ENCODE measurements at regions not wholly inside any gene's neighbourhood (a gene's known extent, or its start where the extent isn't known, plus 50 kb on each side); places are given as distances from the start of the nearest gene placed in this dataset.
"Not testable (repeated sequence)": the region's sequence is repeated elsewhere in the genome, so short reads cannot be mapped to it uniquely, and the experiment has no call there.

- ATAC-seq, result peak; percentile 87
These were observed 88.1 kb downstream of the POSTN start for GRCh38 chr13:37510441-37510840.

- ATAC-seq, result no peak
These were observed 93.0 kb downstream of the POSTN start for GRCh38 chr13:37505531-37505930.

- ATAC-seq, result no peak
These were observed 94.3 kb downstream of the POSTN start for GRCh38 chr13:37504251-37504650.

- ATAC-seq, result no peak
These were observed 95.3 kb downstream of the POSTN start for GRCh38 chr13:37503287-37503686.

- ATAC-seq, result not testable (repeated sequence)
These were observed 96.1 kb downstream of the POSTN start for GRCh38 chr13:37502303-37502993.

GRCh38 chr13:37501187-37501586, 97.4 kb downstream of the POSTN start:
- no peak for ATAC-seq

GRCh38 chr13:37495046-37495445, 103.5 kb downstream of the POSTN start:
- no peak for ATAC-seq

- ATAC-seq, result no peak
These were observed 104.8 kb downstream of the POSTN start for GRCh38 chr13:37493775-37494174.

GRCh38 chr13:37492741-37493514, 105.6 kb downstream of the POSTN start:
- ATAC-seq, result no peak

- no peak for ATAC-seq
These were observed 106.5 kb downstream of the POSTN start for GRCh38 chr13:37492075-37492474.

GRCh38 chr13:37491661-37492060, 106.9 kb downstream of the POSTN start:
- ATAC-seq, result no peak

- no peak for ATAC-seq
These were observed 108.3 kb downstream of the POSTN start for GRCh38 chr13:37490176-37490779.

- no peak for ATAC-seq
These were observed 109.8 kb downstream of the POSTN start for GRCh38 chr13:37488726-37489125.

- ATAC-seq, result no peak
These were observed 112.3 kb downstream of the POSTN start for GRCh38 chr13:37486171-37486681.

- no peak for ATAC-seq
These were observed 112.8 kb downstream of the POSTN start for GRCh38 chr13:37485756-37486155.

- no peak for ATAC-seq
These were observed 114.5 kb downstream of the POSTN start for GRCh38 chr13:37484056-37484455.

GRCh38 chr13:37482331-37482730, 116.2 kb downstream of the POSTN start:
- ATAC-seq, result no peak

- no peak for ATAC-seq
These were observed 116.7 kb downstream of the POSTN start for GRCh38 chr13:37481885-37482227.

GRCh38 chr13:37481011-37481884, 117.3 kb downstream of the POSTN start:
- no peak for ATAC-seq

- no peak for ATAC-seq
These were observed 118.7 kb downstream of the POSTN start for GRCh38 chr13:37479916-37480315.

- ATAC-seq, result no peak
These were observed 121.7 kb downstream of the POSTN start for GRCh38 chr13:37476874-37477273.

GRCh38 chr13:37475966-37476365, 122.6 kb downstream of the POSTN start:
- no peak for ATAC-seq

- no peak for ATAC-seq
These were observed 123.4 kb downstream of the POSTN start for GRCh38 chr13:37475151-37475550.

Data from esophagus mucosa (tissue), 1 donor.